Spleen (tissue), 7 donors: ENCODE measurements at regions not wholly inside any gene's neighbourhood (a gene's known extent, or its start where the extent isn't known, plus 50 kb on each side); places are given as distances from the start of the nearest gene placed in this dataset.

ENCODE experiments used
- CTCF ChIP-seq, 11 experiments: fragments of 200-600 bp in 7 of 11; fragments of 450-650 bp in 4 of 11; sonication (generic) in 4 of 11; IDR thresholded peaks in 8 of 11; conservative IDR thresholded peaks in 3 of 11; 1 replicate in 7 of 11; 2 replicates in 4 of 11; pipeline versions ENCODE4 v1.4.0 to v1.8.0; 2016 to 2021; ENCODE audit warnings: antibody characterized with exemption in 11 of 11, inconsistent platforms in 4 of 11, mild to moderate bottlenecking in 1 of 11
- POLR2A ChIP-seq, 3 donors: fragments of 450-650 bp; IDR thresholded peaks; one replicate each; pipeline ENCODE4 v1.5.1; 2017; ENCODE audit warnings: antibody characterized with exemption in 3 of 3, mild to moderate bottlenecking in 1 of 3
- POLR2AphosphoS5 ChIP-seq, 3 donors: sonication (generic); formaldehyde crosslinking; IDR thresholded peaks; one replicate each; pipeline ENCODE4 v1.5.1; 2017; ENCODE audit warnings: antibody characterized with exemption in 3 of 3
- donor health status: DM: no; HTN: no; CAD: no; lungs with moderate emphysema.
- donor health status: DM: no; HTN: no; CAD: no.
- donor health status: DM: no; HTN: no; CAD: no.

DNA sequence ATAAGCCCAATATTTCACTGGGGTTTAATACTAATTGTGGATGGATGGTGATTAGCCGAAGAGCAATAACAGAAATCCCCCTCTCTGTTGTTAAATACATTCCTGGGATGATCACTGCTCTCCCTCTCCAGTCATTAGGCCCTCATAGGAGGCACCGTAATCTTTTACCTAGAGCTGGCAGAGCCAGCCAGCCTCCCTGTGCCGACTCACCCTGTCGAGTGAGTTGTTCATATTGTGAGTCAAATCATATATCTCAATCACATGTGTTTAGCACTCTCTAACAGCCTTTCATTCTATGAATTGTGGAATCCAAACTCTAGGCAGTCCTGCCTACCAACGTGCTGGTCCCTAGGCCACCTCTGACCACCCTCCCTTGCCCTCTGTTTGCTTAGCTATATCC lies 771.0 kb downstream of the IRX1 start:
- TF ChIP-seq POLR2A (IDR thresholded peaks at IDR 0.05) (no peak), CTCF (IDR thresholded peaks at IDR 0.05 in 8 of 11, conservative IDR thresholded peaks at IDR 0.05 in 3 of 11) (no peak), POLR2AphosphoS5 (IDR thresholded peaks at IDR 0.05) (no peak)
